ENCODE measurements at regions not wholly inside any gene's neighbourhood (a gene's known extent, or its start where the extent isn't known, plus 50 kb on each side); places are given as distances from the start of the nearest gene placed in this dataset.

DNA sequence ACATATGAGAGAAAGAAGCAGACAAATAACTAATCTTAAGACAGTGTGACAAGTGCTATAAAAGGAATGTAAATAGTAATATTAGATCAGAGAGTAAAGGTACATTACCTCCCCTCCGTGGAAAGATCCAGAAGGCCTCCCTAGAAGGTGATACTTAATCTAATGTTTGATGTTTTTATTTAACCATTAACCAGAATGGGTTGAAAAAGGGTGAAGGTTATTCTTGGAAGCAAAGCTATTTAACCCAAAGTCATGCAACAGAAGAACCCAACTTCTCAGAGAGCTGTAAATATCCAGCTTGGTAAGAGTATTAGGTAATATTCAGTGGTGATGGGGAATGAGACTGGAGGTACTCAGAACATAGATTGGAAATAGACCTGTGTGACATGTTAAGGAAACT, 68.0 kb upstream of the HIVEP1 start:
- TF ChIP-seq, protein P1, sequence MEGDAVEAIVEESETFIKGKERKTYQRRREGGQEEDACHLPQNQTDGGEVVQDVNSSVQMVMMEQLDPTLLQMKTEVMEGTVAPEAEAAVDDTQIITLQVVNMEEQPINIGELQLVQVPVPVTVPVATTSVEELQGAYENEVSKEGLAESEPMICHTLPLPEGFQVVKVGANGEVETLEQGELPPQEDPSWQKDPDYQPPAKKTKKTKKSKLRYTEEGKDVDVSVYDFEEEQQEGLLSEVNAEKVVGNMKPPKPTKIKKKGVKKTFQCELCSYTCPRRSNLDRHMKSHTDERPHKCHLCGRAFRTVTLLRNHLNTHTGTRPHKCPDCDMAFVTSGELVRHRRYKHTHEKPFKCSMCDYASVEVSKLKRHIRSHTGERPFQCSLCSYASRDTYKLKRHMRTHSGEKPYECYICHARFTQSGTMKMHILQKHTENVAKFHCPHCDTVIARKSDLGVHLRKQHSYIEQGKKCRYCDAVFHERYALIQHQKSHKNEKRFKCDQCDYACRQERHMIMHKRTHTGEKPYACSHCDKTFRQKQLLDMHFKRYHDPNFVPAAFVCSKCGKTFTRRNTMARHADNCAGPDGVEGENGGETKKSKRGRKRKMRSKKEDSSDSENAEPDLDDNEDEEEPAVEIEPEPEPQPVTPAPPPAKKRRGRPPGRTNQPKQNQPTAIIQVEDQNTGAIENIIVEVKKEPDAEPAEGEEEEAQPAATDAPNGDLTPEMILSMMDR (IDR thresholded peaks at IDR 0.05; ENCODE audit: low read depth, low read length): no peak
- TF ChIP-seq EZH2phosphoT487 (IDR thresholded peaks at IDR 0.05; ENCODE audit: low read depth): no peak
